ENCODE measurements at regions not wholly inside any gene's neighbourhood (a gene's known extent, or its start where the extent isn't known, plus 50 kb on each side); places are given as distances from the start of the nearest gene placed in this dataset.
"Not testable (repeated sequence)": the region's sequence is repeated elsewhere in the genome, so short reads cannot be mapped to it uniquely, and the experiment has no call there.

DNA sequence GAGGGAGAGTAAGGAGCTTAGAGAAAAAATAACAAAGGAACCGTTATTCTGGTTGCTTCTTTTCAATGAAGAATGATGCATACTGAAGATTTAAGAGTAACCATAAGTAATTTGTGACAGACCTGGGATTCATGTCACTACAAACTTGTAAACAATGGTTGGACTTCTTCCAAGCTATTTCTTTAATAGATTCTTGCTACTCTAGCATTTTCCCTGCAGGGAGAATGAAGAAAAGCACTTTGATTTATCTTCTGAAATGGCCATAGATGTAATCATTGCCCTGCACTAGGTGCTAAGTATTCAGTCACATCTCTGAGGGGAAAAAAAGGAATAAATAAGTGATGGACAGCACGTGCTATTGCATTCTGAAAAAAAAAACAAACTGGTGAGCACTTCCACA is 606.6 kb upstream of the LRRN3 start:
- Histone ChIP-seq H3K36me3 (ENCODE audit: control insufficient read depth in 1 of 2, insufficient read depth in 2 of 2, low read length in 2 of 2) (no peaks in the 10 kb centered on the region), H3K9me3 (ENCODE audit: control insufficient read depth in 1 of 2, low read length in 2 of 2) (peaks cover 0 to 4% of the 10 kb centered on the region in 2 donors), H3K4me3 (ENCODE audit: low read depth in 1 of 2, low read length in 2 of 2) (no peak overlapping the region), H3K27ac (ENCODE audit: low read length) (no peak overlapping the region), H3K4me1 (ENCODE audit: control insufficient read depth in 1 of 2, insufficient read depth in 2 of 2, low read length in 2 of 2) (no peaks in the 10 kb centered on the region), H3K27me3 (ENCODE audit: low read depth, low read length) (no peaks in the 10 kb centered on the region)

DNA sequence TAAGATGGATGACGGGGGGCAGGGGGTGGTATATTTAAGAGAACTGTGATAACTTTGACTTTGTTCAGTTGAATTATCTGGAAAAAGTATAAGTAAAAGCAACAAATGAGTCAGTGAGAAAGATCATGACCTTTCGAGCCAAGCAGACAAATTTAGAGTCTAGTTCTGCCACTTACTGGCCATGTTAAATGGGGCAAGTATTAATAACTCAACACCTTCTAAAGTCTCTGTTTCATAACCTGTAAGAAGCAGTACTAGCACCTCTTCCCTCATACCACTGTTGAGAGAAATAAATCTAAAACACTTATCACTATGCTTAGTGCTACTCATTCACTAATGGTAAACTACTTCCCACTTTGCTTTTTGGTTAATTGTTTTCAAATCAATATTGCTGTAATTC is 604.4 kb upstream of the LRRN3 start:
- H3K4me1 ChIP-seq (ENCODE audit: control insufficient read depth in 1 of 2, insufficient read depth in 2 of 2, low read length in 2 of 2): no peaks in the 10 kb centered on the region
- no peak overlapping the region for H3K4me3 ChIP-seq (ENCODE audit: low read depth in 1 of 2, low read length in 2 of 2)
- H3K27me3 ChIP-seq (ENCODE audit: low read depth, low read length): no peaks in the 10 kb centered on the region
- no peaks in the 10 kb centered on the region for H3K9me3 ChIP-seq (ENCODE audit: control insufficient read depth in 1 of 2, low read length in 2 of 2)
- no peak overlapping the region for H3K27ac ChIP-seq (ENCODE audit: low read length)
- no peaks in the 10 kb centered on the region for H3K36me3 ChIP-seq (ENCODE audit: control insufficient read depth in 1 of 2, insufficient read depth in 2 of 2, low read length in 2 of 2)

DNA sequence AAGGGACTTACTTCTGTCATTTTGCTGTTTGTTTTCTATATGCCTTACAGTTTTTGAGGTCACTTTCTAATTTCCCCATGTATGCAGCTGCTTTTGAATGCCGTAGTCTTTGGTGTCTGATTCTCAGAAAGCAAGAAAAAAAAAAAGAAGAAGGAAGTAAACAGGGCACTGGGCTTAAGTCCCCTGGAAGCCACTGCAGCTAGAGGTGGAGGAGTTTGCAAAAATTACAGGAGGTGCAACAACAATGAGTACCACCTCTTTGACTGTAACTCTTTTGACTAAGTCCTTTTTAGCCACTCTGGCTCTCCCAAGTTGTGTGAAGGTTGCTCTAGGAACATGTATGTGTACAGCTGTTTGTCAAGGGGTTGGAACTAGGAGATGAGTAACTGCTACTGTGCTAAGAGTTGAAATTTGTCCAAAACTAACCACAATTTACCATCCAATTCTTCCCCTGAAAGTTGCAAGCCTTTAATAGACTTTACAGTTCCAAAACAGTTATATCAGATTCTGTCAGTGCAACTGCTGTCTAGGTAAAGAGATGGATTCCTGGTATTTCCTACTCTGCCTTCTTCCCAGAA is 588.0 kb upstream of the LRRN3 start:
- Histone ChIP-seq H3K9me3 (ENCODE audit: control insufficient read depth in 1 of 2, low read length in 2 of 2) (no peaks in the 10 kb centered on the region), H3K27ac (ENCODE audit: low read length) (no peak overlapping the region)

DNA sequence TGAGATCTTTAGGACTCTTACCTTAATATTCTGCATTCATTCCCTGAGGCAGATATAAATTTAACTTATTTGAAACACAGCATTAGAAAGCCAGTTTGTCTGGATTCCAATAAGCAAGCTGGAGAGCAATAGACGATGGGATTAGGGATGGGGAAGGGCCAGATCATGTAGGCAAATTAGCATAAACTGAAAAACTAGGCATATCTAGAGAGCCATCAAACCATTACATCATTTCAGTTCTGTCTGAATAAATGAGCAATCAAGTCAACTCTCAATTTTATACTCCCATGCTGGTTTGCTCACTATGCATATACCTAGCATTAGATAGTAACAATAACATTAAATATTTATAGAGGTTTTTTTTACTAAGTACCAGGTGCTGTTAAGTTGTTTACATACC is 583.6 kb upstream of the LRRN3 start:
- Histone ChIP-seq H3K4me1 (ENCODE audit: control insufficient read depth in 1 of 2, insufficient read depth in 2 of 2, low read length in 2 of 2) (no peaks in the 10 kb centered on the region), H3K4me3 (ENCODE audit: low read depth in 1 of 2, low read length in 2 of 2) (no peak overlapping the region), H3K36me3 (ENCODE audit: control insufficient read depth in 1 of 2, insufficient read depth in 2 of 2, low read length in 2 of 2) (no peaks in the 10 kb centered on the region), H3K27me3 (ENCODE audit: low read depth, low read length) (no peaks in the 10 kb centered on the region), H3K27ac (ENCODE audit: low read length) (no peak overlapping the region), H3K9me3 (ENCODE audit: control insufficient read depth in 1 of 2, low read length in 2 of 2) (no peaks in the 10 kb centered on the region)

More for the DNA sequence above, 588.0 kb upstream of the LRRN3 start:
- Histone ChIP-seq H3K4me1 (ENCODE audit: control insufficient read depth in 1 of 2, insufficient read depth in 2 of 2, low read length in 2 of 2) (no peaks in the 10 kb centered on the region), H3K27me3 (ENCODE audit: low read depth, low read length) (no peaks in the 10 kb centered on the region), H3K36me3 (ENCODE audit: control insufficient read depth in 1 of 2, insufficient read depth in 2 of 2, low read length in 2 of 2) (no peaks in the 10 kb centered on the region), H3K4me3 (ENCODE audit: low read depth in 1 of 2, low read length in 2 of 2) (no peak overlapping the region)

DNA sequence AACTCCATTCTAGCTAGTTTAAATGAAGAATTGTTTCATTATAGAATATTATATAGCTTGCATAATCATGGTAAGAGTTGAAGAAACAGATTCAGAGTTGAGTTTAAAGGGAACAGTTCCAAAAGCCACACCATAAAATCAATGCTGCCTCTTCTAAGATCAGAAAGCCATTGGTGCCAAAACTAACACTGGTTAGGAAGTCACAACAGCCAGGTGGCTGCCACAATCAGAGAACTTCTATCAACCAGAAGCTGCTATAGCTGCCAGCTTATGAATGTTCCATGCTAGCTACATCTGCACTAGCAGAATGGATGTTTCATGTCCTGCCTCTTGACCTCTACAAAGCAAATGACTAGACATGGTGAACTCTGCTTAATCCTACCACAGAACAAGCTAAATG is 583.1 kb upstream of the LRRN3 start:
- Histone ChIP-seq H3K9me3 (ENCODE audit: control insufficient read depth in 1 of 2, low read length in 2 of 2) (no peaks in the 10 kb centered on the region), H3K4me1 (ENCODE audit: control insufficient read depth in 1 of 2, insufficient read depth in 2 of 2, low read length in 2 of 2) (no peaks in the 10 kb centered on the region), H3K4me3 (ENCODE audit: low read depth in 1 of 2, low read length in 2 of 2) (no peak overlapping the region)

DNA sequence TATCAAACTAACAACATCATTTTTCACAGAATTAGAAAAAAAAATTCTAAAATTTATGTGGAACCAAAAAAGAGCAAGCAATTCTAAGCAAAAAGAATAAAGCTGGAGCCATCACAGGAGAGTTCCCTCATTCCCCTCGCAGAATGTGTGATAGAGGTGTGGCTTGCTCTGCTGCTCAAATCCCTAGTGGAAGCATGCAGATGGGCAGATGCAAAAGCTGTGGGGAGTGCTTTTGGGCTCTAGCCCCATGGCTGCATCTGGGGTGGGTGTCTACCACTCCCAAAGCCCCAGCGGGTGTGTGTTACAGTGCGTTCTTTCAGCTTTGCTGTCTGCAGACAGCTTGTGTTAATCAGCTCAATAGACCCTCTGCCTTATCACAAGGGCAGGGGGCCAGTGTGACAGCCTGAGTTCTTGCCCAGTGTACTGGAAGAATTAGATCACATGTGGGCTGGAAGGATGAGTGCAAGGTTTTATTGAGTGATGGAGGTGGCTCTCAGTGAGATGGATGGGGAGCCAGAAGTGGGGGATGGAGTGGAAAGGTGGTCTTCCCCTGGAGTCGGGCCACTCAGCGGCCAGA is 575.9 kb upstream of the LRRN3 start:
- H3K9me3 ChIP-seq (ENCODE audit: control insufficient read depth in 1 of 2, low read length in 2 of 2); H3K27me3 ChIP-seq (ENCODE audit: low read depth, low read length); H3K36me3 ChIP-seq (ENCODE audit: control insufficient read depth in 1 of 2, insufficient read depth in 2 of 2, low read length in 2 of 2); H3K27ac ChIP-seq (ENCODE audit: low read length); H3K4me3 ChIP-seq (ENCODE audit: low read depth in 1 of 2, low read length in 2 of 2); H3K4me1 ChIP-seq (ENCODE audit: control insufficient read depth in 1 of 2, insufficient read depth in 2 of 2, low read length in 2 of 2): not testable (repeated sequence)

More for the DNA sequence above, 583.1 kb upstream of the LRRN3 start:
- Histone ChIP-seq H3K27me3 (ENCODE audit: low read depth, low read length) (no peaks in the 10 kb centered on the region), H3K36me3 (ENCODE audit: control insufficient read depth in 1 of 2, insufficient read depth in 2 of 2, low read length in 2 of 2) (no peaks in the 10 kb centered on the region), H3K27ac (ENCODE audit: low read length) (no peak overlapping the region)

DNA sequence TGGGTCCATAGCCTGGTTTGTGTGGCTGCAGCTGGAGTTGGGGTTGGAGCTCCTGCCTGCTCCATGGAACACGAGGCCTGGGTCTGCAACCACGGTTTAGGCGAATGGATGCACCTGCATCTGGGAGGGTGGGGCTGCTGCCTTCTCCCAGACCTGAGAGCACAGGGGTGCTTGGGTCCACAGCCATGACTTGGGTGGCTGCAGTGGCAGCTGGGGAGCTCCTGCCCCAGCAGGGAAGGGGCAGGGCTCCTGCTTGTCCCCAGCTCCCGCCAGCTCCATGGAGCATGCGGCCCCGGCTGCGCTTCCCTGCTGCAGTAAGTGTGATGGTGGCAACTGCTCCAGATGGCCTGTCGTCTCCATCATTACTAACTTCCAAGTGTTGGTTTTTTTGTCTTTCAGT is 571.1 kb upstream of the LRRN3 start:
- H3K36me3 ChIP-seq (ENCODE audit: control insufficient read depth in 1 of 2, insufficient read depth in 2 of 2, low read length in 2 of 2): no peaks in the 10 kb centered on the region
- no peaks in the 10 kb centered on the region for H3K4me1 ChIP-seq (ENCODE audit: control insufficient read depth in 1 of 2, insufficient read depth in 2 of 2, low read length in 2 of 2)
- no peak overlapping the region for H3K4me3 ChIP-seq (ENCODE audit: low read depth in 1 of 2, low read length in 2 of 2)
- H3K9me3 ChIP-seq (ENCODE audit: control insufficient read depth in 1 of 2, low read length in 2 of 2): no peaks in the 10 kb centered on the region
- H3K27ac ChIP-seq (ENCODE audit: low read length): no peak overlapping the region
- H3K27me3 ChIP-seq (ENCODE audit: low read depth, low read length): no peaks in the 10 kb centered on the region

DNA sequence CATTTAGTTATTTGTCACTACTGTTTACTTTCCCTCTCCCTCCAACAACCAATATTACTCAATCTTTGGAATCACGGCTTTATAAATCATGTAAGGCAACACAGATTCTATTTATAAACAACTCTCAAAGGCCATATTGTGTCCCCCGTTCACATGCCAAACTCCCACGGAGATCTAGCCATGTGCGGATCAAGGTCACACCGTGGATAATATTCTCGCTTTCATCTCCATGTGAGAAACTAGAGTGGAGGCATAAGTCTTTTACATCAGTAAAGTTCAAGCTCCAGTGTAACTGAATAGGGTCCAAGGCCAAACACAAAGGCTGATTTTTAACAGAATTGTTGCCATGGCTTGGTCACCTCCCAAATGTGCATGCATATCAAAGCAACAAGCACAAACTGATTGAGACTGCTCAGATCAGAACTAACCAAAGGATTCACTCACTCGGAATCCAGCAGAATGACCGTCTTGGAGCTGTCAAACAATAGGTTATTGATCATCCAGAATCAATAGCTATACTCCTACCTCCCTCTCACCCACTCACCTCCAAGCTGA is 569.5 kb upstream of the LRRN3 start:
- Histone ChIP-seq H3K36me3 (ENCODE audit: control insufficient read depth in 1 of 2, insufficient read depth in 2 of 2, low read length in 2 of 2) (no peaks in the 10 kb centered on the region), H3K27me3 (ENCODE audit: low read depth, low read length) (no peaks in the 10 kb centered on the region), H3K9me3 (ENCODE audit: control insufficient read depth in 1 of 2, low read length in 2 of 2) (no peaks in the 10 kb centered on the region), H3K4me1 (ENCODE audit: control insufficient read depth in 1 of 2, insufficient read depth in 2 of 2, low read length in 2 of 2) (no peaks in the 10 kb centered on the region), H3K4me3 (ENCODE audit: low read depth in 1 of 2, low read length in 2 of 2) (no peak overlapping the region), H3K27ac (ENCODE audit: low read length) (no peak overlapping the region)

DNA sequence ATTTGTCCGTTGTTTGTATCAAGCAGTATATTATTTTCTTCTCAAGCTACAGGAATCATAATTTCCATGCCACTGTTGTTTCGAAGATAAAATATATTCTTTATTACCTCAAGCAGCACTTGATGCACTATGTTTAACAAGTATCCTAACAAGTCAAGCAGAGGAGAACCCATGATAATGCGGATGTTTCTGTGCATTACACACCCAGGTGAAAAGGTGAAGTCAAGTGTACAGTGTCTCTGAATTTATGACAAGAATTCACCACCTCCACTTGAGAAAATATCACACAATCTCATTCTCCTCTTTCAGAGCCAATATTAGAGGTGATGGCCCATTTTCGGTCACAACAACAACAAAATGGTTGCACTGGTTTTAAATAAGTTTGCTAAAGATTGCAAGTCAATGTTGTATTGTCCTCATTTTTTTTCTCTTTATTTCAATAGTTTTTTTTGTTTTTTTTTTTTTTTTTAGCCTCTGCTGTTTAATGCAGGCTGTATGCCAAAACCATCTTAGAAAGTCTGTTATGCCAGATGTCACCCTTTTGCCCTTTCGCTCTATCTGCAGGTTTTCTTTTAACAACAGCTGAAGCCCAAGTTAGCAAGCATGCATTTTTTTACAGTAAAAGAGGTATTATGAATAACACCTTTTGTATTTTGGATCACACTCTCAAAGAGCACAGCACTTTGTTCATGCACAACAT is 568.7 kb upstream of the LRRN3 start:
- Histone ChIP-seq H3K27me3 (ENCODE audit: low read depth, low read length) (no peaks in the 10 kb centered on the region), H3K4me1 (ENCODE audit: control insufficient read depth in 1 of 2, insufficient read depth in 2 of 2, low read length in 2 of 2) (no peaks in the 10 kb centered on the region), H3K36me3 (ENCODE audit: control insufficient read depth in 1 of 2, insufficient read depth in 2 of 2, low read length in 2 of 2) (no peaks in the 10 kb centered on the region), H3K9me3 (ENCODE audit: control insufficient read depth in 1 of 2, low read length in 2 of 2) (no peaks in the 10 kb centered on the region), H3K4me3 (ENCODE audit: low read depth in 1 of 2, low read length in 2 of 2) (no peak overlapping the region), H3K27ac (ENCODE audit: low read length) (no peak overlapping the region)

DNA sequence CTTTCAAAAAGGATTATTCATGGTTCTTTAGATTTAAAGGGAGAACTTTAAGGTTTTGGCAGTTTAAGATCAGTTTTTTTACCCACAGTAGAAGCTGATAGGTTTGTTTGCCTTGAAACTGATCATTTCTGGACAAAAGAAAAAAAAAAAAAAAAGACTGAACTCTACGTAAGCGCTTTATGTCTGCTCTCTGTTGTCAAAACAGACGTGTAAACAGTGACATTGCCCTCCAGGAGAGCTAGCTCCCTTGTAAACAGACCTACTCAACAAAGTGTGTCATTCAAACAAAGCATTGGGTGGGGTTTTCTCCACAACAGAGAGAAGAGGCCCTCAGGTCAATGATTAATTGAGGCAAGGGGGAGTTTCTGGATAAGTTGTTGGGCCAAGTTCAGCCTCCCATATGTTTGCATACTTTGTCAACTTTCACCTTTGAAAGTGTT is 568.1 kb upstream of the LRRN3 start:
- no peaks in the 10 kb centered on the region for H3K9me3 ChIP-seq (ENCODE audit: control insufficient read depth in 1 of 2, low read length in 2 of 2)
- no peaks in the 10 kb centered on the region for H3K27me3 ChIP-seq (ENCODE audit: low read depth, low read length)
- H3K4me1 ChIP-seq (ENCODE audit: control insufficient read depth in 1 of 2, insufficient read depth in 2 of 2, low read length in 2 of 2): no peaks in the 10 kb centered on the region
- no peak overlapping the region for H3K4me3 ChIP-seq (ENCODE audit: low read depth in 1 of 2, low read length in 2 of 2)
- no peak overlapping the region for H3K27ac ChIP-seq (ENCODE audit: low read length)
- no peaks in the 10 kb centered on the region for H3K36me3 ChIP-seq (ENCODE audit: control insufficient read depth in 1 of 2, insufficient read depth in 2 of 2, low read length in 2 of 2)

DNA sequence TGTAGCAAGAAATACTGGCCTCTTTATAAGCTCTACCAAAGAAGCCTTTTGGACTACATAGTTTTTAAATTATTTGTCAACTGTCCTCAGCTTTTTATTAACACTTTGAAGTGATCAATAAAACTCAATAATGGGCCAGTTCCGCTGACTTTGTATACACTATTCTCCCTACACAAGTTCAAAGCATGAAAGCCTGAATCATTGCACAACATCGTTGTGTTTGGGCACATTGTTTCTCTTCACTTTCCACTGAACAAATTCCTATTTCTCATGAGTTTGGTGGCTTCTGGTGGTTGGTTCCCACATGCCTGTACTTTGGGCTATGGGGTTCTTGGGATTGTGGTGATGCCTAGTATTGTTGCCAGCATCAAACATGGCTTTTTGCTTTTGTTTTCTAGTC is 561.8 kb upstream of the LRRN3 start:
- H3K27me3 ChIP-seq (ENCODE audit: low read depth, low read length): no peaks in the 10 kb centered on the region
- H3K9me3 ChIP-seq (ENCODE audit: control insufficient read depth in 1 of 2, low read length in 2 of 2): no peaks in the 10 kb centered on the region
- H3K4me3 ChIP-seq (ENCODE audit: low read depth in 1 of 2, low read length in 2 of 2): no peak overlapping the region

More for the DNA sequence above, 561.8 kb upstream of the LRRN3 start:
- Histone ChIP-seq H3K4me1 (ENCODE audit: control insufficient read depth in 1 of 2, insufficient read depth in 2 of 2, low read length in 2 of 2) (peaks cover 0 to under 1% of the 10 kb centered on the region in 2 donors), H3K36me3 (ENCODE audit: control insufficient read depth in 1 of 2, insufficient read depth in 2 of 2, low read length in 2 of 2) (no peaks in the 10 kb centered on the region), H3K27ac (ENCODE audit: low read length) (no peak overlapping the region)

Measured in muscle layer of duodenum (tissue), 2 donors.